Neural cell (in vitro differentiated cells): ENCODE measurements at regions not wholly inside any gene's neighbourhood (a gene's known extent, or its start where the extent isn't known, plus 50 kb on each side); places are given as distances from the start of the nearest gene placed in this dataset.

ENCODE experiments used
- EP300 ChIP-seq: fragments of 450-650 bp; conservative IDR thresholded peaks from 2 replicates; pipeline ENCODE4 v1.6.1; 2014; ENCODE audit warnings: antibody characterized with exemption, mild to moderate bottlenecking, moderate library complexity; ENCODE audit not compliant: poor library complexity, severe bottlenecking
- MXI1 ChIP-seq: fragments of 450-650 bp; conservative IDR thresholded peaks from 2 replicates; pipeline ENCODE4 v1.6.1; 2014; ENCODE audit warnings: antibody characterized with exemption, mild to moderate bottlenecking; ENCODE audit not compliant: poor library complexity, severe bottlenecking
- POLR2AphosphoS5 ChIP-seq: IDR thresholded peaks from 2 replicates; pipeline ENCODE4 v1.6.1; 2012
- SMC3 ChIP-seq: fragments of 450-650 bp; conservative IDR thresholded peaks from 2 replicates; pipeline ENCODE4 v1.6.1; 2014; ENCODE audit warnings: antibody characterized with exemption, mild to moderate bottlenecking, moderate library complexity; ENCODE audit not compliant: poor library complexity
- TAF1 ChIP-seq: IDR thresholded peaks from 2 replicates; pipeline ENCODE4 v1.6.1; 2012; ENCODE audit warnings: low read depth
- TF ChIP-seq, protein P1 (sequence below): fragments of 450-650 bp; IDR thresholded peaks from 2 replicates; pipeline ENCODE4 v1.5.1; 2014; ENCODE audit warnings: antibody characterized with exemption, mild to moderate bottlenecking, moderate library complexity; ENCODE audit not compliant: poor library complexity, severe bottlenecking

DNA sequence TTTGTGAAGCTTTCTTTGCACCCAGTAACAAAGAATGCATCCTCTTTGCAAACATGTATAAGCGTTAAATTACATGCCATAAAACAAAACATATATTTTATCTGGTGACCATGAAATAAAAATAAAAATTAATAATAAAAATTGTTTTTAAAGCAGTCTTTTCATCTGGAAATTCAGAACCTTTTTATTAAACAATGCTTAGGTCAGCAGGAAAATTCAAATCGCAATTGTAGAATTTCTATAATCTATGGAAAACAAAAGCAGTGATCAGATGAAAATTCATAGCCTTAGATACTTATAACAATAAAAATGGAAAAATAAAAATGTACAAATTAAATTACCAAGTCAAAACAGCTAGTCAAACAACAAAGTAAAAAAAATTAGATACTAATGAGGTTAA is 435.9 kb upstream of the CHAC2 start:
- TF ChIP-seq MXI1 (no peak), SMC3 (no peak), TAF1 (no peak), EP300 (no peak), POLR2AphosphoS5 (no peak)
- TF ChIP-seq, protein P1, sequence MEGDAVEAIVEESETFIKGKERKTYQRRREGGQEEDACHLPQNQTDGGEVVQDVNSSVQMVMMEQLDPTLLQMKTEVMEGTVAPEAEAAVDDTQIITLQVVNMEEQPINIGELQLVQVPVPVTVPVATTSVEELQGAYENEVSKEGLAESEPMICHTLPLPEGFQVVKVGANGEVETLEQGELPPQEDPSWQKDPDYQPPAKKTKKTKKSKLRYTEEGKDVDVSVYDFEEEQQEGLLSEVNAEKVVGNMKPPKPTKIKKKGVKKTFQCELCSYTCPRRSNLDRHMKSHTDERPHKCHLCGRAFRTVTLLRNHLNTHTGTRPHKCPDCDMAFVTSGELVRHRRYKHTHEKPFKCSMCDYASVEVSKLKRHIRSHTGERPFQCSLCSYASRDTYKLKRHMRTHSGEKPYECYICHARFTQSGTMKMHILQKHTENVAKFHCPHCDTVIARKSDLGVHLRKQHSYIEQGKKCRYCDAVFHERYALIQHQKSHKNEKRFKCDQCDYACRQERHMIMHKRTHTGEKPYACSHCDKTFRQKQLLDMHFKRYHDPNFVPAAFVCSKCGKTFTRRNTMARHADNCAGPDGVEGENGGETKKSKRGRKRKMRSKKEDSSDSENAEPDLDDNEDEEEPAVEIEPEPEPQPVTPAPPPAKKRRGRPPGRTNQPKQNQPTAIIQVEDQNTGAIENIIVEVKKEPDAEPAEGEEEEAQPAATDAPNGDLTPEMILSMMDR: no peak
